ENCODE measurements at regions not wholly inside any gene's neighbourhood (a gene's known extent, or its start where the extent isn't known, plus 50 kb on each side); places are given as distances from the start of the nearest gene placed in this dataset.

DNA sequence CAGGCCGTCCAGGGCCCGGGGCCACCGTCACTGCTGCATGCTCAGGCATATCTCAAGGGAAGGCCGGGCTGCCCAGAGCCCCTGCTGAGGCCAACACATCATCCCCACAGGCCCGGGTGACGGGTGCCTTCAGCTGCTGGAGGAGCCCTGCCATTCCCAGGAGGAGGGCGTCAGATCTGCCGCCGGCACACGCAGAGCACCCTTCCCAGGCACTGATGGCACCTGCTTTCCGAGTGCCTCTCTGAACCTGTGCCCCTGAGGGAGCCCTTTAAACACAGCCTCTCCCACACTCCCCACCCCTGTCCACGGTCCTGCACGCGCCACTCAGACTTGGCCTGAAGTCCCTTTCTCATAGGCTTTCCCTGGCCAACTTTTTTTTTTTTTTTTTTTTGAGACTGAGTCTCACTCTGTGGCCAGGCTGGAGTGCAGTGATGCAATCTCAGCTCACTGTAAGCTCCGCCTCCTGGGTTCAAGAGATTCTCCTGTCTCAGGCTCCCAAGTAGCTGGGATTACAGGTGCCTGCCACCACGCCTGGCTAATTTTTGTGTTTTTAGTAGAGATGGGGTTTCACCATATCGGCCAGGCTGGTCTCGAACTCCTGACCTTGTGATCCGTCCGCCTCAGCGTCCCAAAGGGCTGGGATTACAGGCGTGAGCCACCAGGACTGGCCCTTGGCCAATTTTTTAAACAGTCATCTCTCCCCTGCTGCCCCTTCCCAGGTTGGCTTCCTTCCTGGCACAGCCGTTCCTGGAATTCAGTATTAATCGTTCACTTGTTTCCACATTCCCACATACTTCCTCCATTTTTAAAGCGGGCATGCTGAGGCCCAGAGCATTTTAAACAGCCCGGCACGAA, 211.7 kb downstream of the NDUFA10 start:
- Histone ChIP-seq H3K27ac (ENCODE audit: insufficient read depth, low read depth, low read length, poor library complexity, severe bottlenecking) (no peak overlapping the region), H3K9me3 (ENCODE audit: control insufficient read depth, low read length) (no peaks in the 10 kb centered on the region), H3K4me3 (ENCODE audit: insufficient read depth, low read depth, low read length) (no peak overlapping the region), H3K4me1 (ENCODE audit: control insufficient read depth, insufficient read depth, low read length) (no peaks in the 10 kb centered on the region), H3K27me3 (ENCODE audit: control insufficient read depth, insufficient read depth, low read length, poor library complexity, severe bottlenecking) (no peaks in the 10 kb centered on the region), H3K36me3 (ENCODE audit: control insufficient read depth, insufficient read depth, low read length) (no peaks in the 10 kb centered on the region)
- WGBS, 2 experiments, result 93 to 94% methylated on average over 27 of the region's 27 CpGs

- H3K4me3 ChIP-seq (ENCODE audit: insufficient read depth, low read depth, low read length), result no peak overlapping the region
- 95 to 97% methylated on average over 20 of the region's 20 CpGs for WGBS, 2 experiments
- H3K9me3 ChIP-seq (ENCODE audit: control insufficient read depth, low read length), result no peaks in the 10 kb centered on the region
Observed at GRCh38 chr2:239811806-239812560, 213.2 kb downstream of the NDUFA10 start.

GRCh38 chr2:239811111-239811781, 213.9 kb downstream of the NDUFA10 start:
- Histone ChIP-seq H3K4me1 (ENCODE audit: control insufficient read depth, insufficient read depth, low read length) (no peaks in the 10 kb centered on the region), H3K27ac (ENCODE audit: insufficient read depth, low read depth, low read length, poor library complexity, severe bottlenecking) (no peak overlapping the region), H3K9me3 (ENCODE audit: control insufficient read depth, low read length) (no peaks in the 10 kb centered on the region), H3K27me3 (ENCODE audit: control insufficient read depth, insufficient read depth, low read length, poor library complexity, severe bottlenecking) (no peaks in the 10 kb centered on the region), H3K36me3 (ENCODE audit: control insufficient read depth, insufficient read depth, low read length) (no peaks in the 10 kb centered on the region), H3K4me3 (ENCODE audit: insufficient read depth, low read depth, low read length) (no peak overlapping the region)
- 94 to 95% methylated on average over 14 of the region's 14 CpGs for WGBS, 2 experiments

More at GRCh38 chr2:239811806-239812560, 213.2 kb downstream of the NDUFA10 start:
- H3K4me1 ChIP-seq (ENCODE audit: control insufficient read depth, insufficient read depth, low read length), result no peaks in the 10 kb centered on the region
- H3K36me3 ChIP-seq (ENCODE audit: control insufficient read depth, insufficient read depth, low read length), result no peaks in the 10 kb centered on the region
- no peak overlapping the region for H3K27ac ChIP-seq (ENCODE audit: insufficient read depth, low read depth, low read length, poor library complexity, severe bottlenecking)
- H3K27me3 ChIP-seq (ENCODE audit: control insufficient read depth, insufficient read depth, low read length, poor library complexity, severe bottlenecking), result no peaks in the 10 kb centered on the region

GRCh38 chr2:239809391-239809790, 215.8 kb downstream of the NDUFA10 start:
- Histone ChIP-seq H3K4me3 (ENCODE audit: insufficient read depth, low read depth, low read length) (no peak overlapping the region), H3K27me3 (ENCODE audit: control insufficient read depth, insufficient read depth, low read length, poor library complexity, severe bottlenecking) (no peaks in the 10 kb centered on the region), H3K9me3 (ENCODE audit: control insufficient read depth, low read length) (no peaks in the 10 kb centered on the region), H3K4me1 (ENCODE audit: control insufficient read depth, insufficient read depth, low read length) (peaks cover 6% of the 10 kb centered on the region), H3K36me3 (ENCODE audit: control insufficient read depth, insufficient read depth, low read length) (no peaks in the 10 kb centered on the region), H3K27ac (ENCODE audit: insufficient read depth, low read depth, low read length, poor library complexity, severe bottlenecking) (no peak overlapping the region)
- WGBS, 2 experiments, result 77% methylated on average over 11 of the region's 11 CpGs

GRCh38 chr2:239807568-239807967, 217.6 kb downstream of the NDUFA10 start:
- Histone ChIP-seq H3K27ac (ENCODE audit: insufficient read depth, low read depth, low read length, poor library complexity, severe bottlenecking) (no peak overlapping the region), H3K27me3 (ENCODE audit: control insufficient read depth, insufficient read depth, low read length, poor library complexity, severe bottlenecking) (no peaks in the 10 kb centered on the region), H3K36me3 (ENCODE audit: control insufficient read depth, insufficient read depth, low read length) (no peaks in the 10 kb centered on the region), H3K9me3 (ENCODE audit: control insufficient read depth, low read length) (no peaks in the 10 kb centered on the region), H3K4me3 (ENCODE audit: insufficient read depth, low read depth, low read length) (no peak overlapping the region), H3K4me1 (ENCODE audit: control insufficient read depth, insufficient read depth, low read length) (peaks cover 18% of the 10 kb centered on the region)
- WGBS, 2 experiments, result 98% methylated on average over 10 of the region's 10 CpGs

DNA sequence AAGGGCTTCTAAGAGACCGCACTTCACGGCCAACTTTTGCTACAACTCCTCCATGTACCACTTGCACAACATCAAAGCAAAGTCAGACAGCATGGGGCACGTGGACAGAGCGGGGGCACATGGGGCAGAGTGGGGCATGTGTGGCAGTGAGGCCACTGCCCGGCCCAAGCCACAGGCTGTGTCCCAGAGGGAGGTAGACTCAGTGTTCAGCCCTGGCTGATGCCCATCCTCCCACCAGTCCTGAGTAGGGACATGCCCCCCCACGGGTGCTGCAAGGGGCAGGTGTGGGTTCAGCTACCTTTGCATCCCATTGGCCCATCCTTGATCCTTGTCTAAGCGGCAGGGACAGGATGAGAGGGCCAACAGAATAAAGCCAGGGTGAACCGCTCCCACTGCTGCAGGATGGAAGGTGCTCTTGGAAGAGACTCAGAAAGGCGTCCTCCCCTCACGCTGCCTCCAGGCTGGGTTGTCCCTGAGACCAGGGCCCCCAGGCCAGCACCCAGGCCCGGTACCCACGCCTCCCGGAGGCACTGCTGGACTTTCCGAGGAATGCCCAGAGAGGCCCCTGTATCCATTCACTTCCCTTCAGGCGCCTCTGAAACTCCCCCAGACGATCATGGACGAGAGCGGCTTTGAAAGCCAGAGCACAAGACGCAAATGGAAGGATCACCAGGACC, 218.2 kb downstream of the NDUFA10 start:
- no peaks in the 10 kb centered on the region for H3K27me3 ChIP-seq (ENCODE audit: control insufficient read depth, insufficient read depth, low read length, poor library complexity, severe bottlenecking)
- no peak overlapping the region for H3K27ac ChIP-seq (ENCODE audit: insufficient read depth, low read depth, low read length, poor library complexity, severe bottlenecking)
- 93% methylated on average over 19 of the region's 19 CpGs for WGBS, 2 experiments
- H3K9me3 ChIP-seq (ENCODE audit: control insufficient read depth, low read length), result no peaks in the 10 kb centered on the region
- no peak overlapping the region for H3K4me3 ChIP-seq (ENCODE audit: insufficient read depth, low read depth, low read length)
- H3K4me1 ChIP-seq (ENCODE audit: control insufficient read depth, insufficient read depth, low read length), result peaks cover 18% of the 10 kb centered on the region
- H3K36me3 ChIP-seq (ENCODE audit: control insufficient read depth, insufficient read depth, low read length), result no peaks in the 10 kb centered on the region

DNA sequence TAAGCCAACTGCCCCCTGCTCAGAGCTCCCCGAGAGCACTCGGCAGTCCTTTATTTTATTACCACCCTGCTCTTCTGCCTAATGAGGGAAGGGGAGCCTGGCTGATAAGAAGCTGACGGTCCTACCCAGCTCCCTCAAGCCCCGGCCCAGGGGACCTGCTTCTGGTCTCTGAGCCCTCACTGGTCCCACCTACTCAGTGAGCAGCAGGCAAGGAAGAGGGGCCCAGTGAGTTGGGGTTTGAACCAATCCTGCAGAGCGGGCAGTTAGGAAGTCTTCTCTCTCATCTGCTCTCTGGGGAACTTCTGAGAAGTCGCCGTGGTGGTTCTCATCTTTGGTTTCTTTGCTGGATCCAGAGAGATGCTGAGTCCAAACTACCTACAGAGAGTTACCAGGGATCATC, 218.9 kb downstream of the NDUFA10 start:
- Histone ChIP-seq H3K9me3 (ENCODE audit: control insufficient read depth, low read length) (no peaks in the 10 kb centered on the region), H3K4me1 (ENCODE audit: control insufficient read depth, insufficient read depth, low read length) (peaks cover 18% of the 10 kb centered on the region), H3K4me3 (ENCODE audit: insufficient read depth, low read depth, low read length) (no peak overlapping the region), H3K27ac (ENCODE audit: insufficient read depth, low read depth, low read length, poor library complexity, severe bottlenecking) (no peak overlapping the region), H3K27me3 (ENCODE audit: control insufficient read depth, insufficient read depth, low read length, poor library complexity, severe bottlenecking) (no peaks in the 10 kb centered on the region), H3K36me3 (ENCODE audit: control insufficient read depth, insufficient read depth, low read length) (no peaks in the 10 kb centered on the region)
- WGBS, 2 experiments, result 94 to 95% methylated on average over 7 of the region's 7 CpGs

DNA sequence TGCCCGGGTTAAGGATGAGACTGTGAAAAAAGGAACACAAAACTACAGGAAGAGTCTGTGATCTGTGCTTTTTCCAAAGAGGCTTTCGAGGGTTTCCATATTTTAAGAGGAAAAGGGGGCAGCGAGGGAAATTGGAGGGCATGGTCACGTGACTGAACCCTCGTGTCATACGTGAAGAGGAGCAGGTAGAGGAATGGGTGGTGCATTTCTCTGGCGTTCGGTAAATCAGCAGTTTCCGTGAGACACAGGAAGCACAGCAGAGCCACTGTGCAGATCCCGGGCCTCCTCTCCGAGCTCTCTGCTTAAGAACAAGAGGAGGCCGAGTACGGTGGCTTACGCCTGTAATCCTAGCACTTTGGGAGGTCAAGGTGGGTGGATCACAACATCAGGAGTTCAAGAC, 219.7 kb downstream of the NDUFA10 start:
- 91 to 95% methylated on average over 14 of the region's 14 CpGs for WGBS, 2 experiments
- Histone ChIP-seq H3K27me3 (ENCODE audit: control insufficient read depth, insufficient read depth, low read length, poor library complexity, severe bottlenecking) (no peaks in the 10 kb centered on the region), H3K9me3 (ENCODE audit: control insufficient read depth, low read length) (no peaks in the 10 kb centered on the region), H3K27ac (ENCODE audit: insufficient read depth, low read depth, low read length, poor library complexity, severe bottlenecking) (no peak overlapping the region), H3K4me1 (ENCODE audit: control insufficient read depth, insufficient read depth, low read length) (peaks cover 18% of the 10 kb centered on the region), H3K36me3 (ENCODE audit: control insufficient read depth, insufficient read depth, low read length) (no peaks in the 10 kb centered on the region), H3K4me3 (ENCODE audit: insufficient read depth, low read depth, low read length) (no peak overlapping the region)

GRCh38 chr2:239805043-239805329, 220.2 kb downstream of the NDUFA10 start:
- Histone ChIP-seq H3K4me3 (ENCODE audit: insufficient read depth, low read depth, low read length) (no peak overlapping the region), H3K27me3 (ENCODE audit: control insufficient read depth, insufficient read depth, low read length, poor library complexity, severe bottlenecking) (no peaks in the 10 kb centered on the region), H3K36me3 (ENCODE audit: control insufficient read depth, insufficient read depth, low read length) (no peaks in the 10 kb centered on the region), H3K27ac (ENCODE audit: insufficient read depth, low read depth, low read length, poor library complexity, severe bottlenecking) (no peak overlapping the region), H3K9me3 (ENCODE audit: control insufficient read depth, low read length) (no peaks in the 10 kb centered on the region), H3K4me1 (ENCODE audit: control insufficient read depth, insufficient read depth, low read length) (peaks cover 18% of the 10 kb centered on the region)
- 92 to 96% methylated on average over 12 of the region's 12 CpGs for WGBS, 2 experiments
